KMS-11 (cell line): ENCODE measurements at regions not wholly inside any gene's neighbourhood (a gene's known extent, or its start where the extent isn't known, plus 50 kb on each side); places are given as distances from the start of the nearest gene placed in this dataset.

Source experiments
- H2AFZ ChIP-seq: fragments of 200-600 bp; sonication (generic); 2 replicates; pipeline ENCODE4 v1.6.1; 2016; ENCODE audit warnings: antibody characterized with exemption, mixed run types, low read depth
- H3K27ac ChIP-seq: fragments of 200-600 bp; sonication (generic); 2 replicates; pipeline ENCODE4 v1.6.1; 2016; ENCODE audit warnings: mild to moderate bottlenecking, mixed run types
- H3K27me3 ChIP-seq: fragments of 200-600 bp; sonication (generic); 2 replicates; pipeline ENCODE4 v1.6.1; 2017; ENCODE audit warnings: mild to moderate bottlenecking, low read depth, mixed run types, moderate library complexity; ENCODE audit not compliant: insufficient read depth
- H3K36me3 ChIP-seq: fragments of 200-600 bp; sonication (generic); 2 replicates; pipeline ENCODE4 v1.6.1; 2017; ENCODE audit warnings: mild to moderate bottlenecking, mixed run types; ENCODE audit not compliant: insufficient read depth
- H3K4me1 ChIP-seq: fragments of 200-600 bp; sonication (generic); 2 replicates; pipeline ENCODE4 v1.6.1; 2016; ENCODE audit warnings: mild to moderate bottlenecking, low read depth, mixed run types; ENCODE audit not compliant: poor library complexity, severe bottlenecking
- H3K4me2 ChIP-seq: fragments of 200-600 bp; sonication (generic); 2 replicates; pipeline ENCODE4 v1.7.0; 2016; ENCODE audit warnings: mild to moderate bottlenecking, mixed run types
- H3K4me3 ChIP-seq: fragments of 200-600 bp; sonication (generic); IDR thresholded peaks from 2 replicates; pipeline ENCODE4 v1.6.1; 2017; ENCODE audit warnings: low read depth, low read length, mixed read lengths; ENCODE audit not compliant: insufficient read depth
- H3K79me2 ChIP-seq: fragments of 200-600 bp; sonication (generic); 2 replicates; pipeline ENCODE4 v1.6.1; 2016; ENCODE audit warnings: low read depth, mixed run types; ENCODE audit not compliant: insufficient read depth
- H3K9ac ChIP-seq: fragments of 200-600 bp; sonication (generic); 2 replicates; pipeline ENCODE4 v1.6.1; 2016; ENCODE audit warnings: mild to moderate bottlenecking, mixed run types
- H4K20me1 ChIP-seq: fragments of 200-600 bp; sonication (generic); 2 replicates; pipeline ENCODE4 v1.6.1; 2016; ENCODE audit warnings: mild to moderate bottlenecking, mixed run types; ENCODE audit not compliant: insufficient read depth
- CTCF ChIP-seq: fragments of 200-600 bp; sonication (generic); conservative IDR thresholded peaks from 2 replicates; pipeline ENCODE4 v1.6.1; 2017; ENCODE audit warnings: low read depth, mild to moderate bottlenecking, antibody characterized with exemption, low read length, moderate library complexity, mixed read lengths

DNA sequence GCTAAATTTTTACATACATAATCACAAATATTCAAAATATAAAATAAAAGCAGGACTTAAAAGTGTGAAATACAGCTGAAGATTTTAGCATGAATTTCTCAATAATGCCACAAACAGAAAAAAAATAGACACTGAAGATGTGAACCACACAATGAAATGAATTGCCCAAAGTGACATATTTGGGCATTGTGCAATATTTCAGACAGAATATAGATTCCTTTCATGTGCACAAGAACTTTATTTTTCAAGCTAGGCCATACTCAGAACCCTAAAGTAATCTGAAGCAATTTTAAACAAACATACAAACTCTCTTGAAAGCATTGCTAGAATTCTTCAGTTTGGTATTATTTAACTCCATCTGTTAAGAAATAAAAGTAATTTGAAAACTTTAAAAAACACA is 764.1 kb downstream of the STIM2 start:
- H3K27me3 ChIP-seq, result no peaks in the 10 kb centered on the region
- H3K9ac ChIP-seq, result no peak overlapping the region
- H4K20me1 ChIP-seq, result no peaks in the 10 kb centered on the region
- no peak overlapping the region for H3K27ac ChIP-seq
- no peak overlapping the region for H2AFZ ChIP-seq
- no peaks in the 10 kb centered on the region for H3K36me3 ChIP-seq
- no peak overlapping the region for H3K4me2 ChIP-seq
- no peak for TF ChIP-seq CTCF
- H3K4me1 ChIP-seq, result no peaks in the 10 kb centered on the region
- no peaks in the 10 kb centered on the region for H3K79me2 ChIP-seq
- no peak overlapping the region for H3K4me3 ChIP-seq

- H3K27ac ChIP-seq, result no peak overlapping the region
- H2AFZ ChIP-seq, result no peak overlapping the region
- TF ChIP-seq CTCF, result no peak
- no peaks in the 10 kb centered on the region for H4K20me1 ChIP-seq
- no peaks in the 10 kb centered on the region for H3K4me1 ChIP-seq
- no peaks in the 10 kb centered on the region for H3K36me3 ChIP-seq
- no peak overlapping the region for H3K4me3 ChIP-seq
- no peaks in the 10 kb centered on the region for H3K79me2 ChIP-seq
- H3K4me2 ChIP-seq, result no peak overlapping the region
- H3K27me3 ChIP-seq, result no peaks in the 10 kb centered on the region
- H3K9ac ChIP-seq, result no peak overlapping the region
Measured at GRCh38 chr4:27628609-27629008, 768.0 kb downstream of the STIM2 start.

DNA sequence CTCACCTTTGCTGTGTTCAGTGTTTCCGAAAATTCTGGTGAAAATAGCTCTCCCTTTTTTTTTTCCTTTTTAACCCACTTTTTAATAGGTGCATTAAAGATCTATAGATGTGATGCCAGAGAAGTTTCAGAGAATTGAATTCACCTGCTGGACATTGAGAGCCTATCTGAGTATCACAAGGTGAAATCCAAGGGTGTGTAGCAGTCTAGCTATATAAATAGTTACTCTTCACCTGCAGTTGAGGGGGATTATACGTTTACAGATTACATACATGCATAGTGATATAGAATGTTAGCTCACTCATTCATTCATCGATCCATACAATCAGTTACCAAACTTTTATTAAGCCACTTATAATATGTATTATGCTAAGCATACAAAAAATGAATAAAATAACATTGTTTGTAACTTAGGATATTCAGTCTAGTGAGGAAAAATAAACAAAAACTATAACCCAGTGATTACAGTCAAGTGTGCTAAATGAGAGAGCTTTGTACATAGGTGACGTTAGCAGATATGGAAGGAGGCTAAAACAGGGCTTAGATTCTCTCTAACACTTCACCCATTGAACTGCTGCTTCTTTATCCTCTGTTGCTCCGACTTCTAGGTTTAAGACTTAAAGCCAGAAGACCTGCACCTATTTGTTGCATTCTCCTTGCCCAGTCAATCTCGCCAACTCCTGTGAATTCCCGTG is 769.0 kb downstream of the STIM2 start:
- H3K27ac ChIP-seq, result no peak overlapping the region

DNA sequence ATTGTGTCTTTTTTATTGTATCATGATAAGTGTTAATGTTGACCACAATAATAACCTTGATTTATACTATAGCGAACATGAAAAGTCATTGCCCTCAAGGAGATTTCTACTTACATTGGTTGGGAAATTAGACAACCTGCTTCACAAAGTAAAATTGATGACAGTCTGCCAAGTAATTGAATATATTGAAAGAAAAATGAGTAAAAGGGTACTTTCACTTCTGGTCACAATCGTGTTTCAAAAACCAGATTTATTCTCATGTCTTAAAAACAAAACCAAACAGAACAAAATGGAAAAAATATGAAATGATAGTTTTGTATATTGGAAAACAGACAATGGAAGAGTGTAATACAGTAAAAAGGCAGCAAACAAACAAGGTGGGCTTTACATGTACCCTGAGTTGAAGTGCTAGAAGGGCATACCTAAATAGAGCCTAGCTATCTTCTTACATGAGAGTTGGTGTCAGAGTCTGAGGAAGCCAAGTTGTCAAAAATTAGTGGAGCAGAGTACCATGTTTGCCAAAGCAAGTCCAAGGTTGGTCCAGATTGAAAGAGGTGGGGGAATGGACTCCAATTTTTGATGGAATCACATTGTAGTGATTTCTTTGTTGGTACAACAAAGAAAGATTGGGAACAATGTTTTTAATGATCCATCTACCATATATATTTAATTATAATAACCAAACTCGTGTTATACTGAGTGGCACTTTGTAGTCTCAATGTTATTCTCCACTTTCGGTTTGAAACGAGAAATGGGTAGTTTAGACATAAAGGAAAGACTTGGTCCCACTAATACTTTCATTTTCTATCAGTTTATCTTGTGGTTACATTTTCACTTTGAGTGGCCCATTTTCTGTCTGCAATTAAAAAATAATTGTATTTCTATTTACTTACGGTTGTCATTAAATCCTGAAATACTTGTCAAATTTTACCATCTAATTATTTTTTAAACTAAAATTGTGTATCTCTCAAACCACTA is 775.6 kb downstream of the STIM2 start:
- no peaks in the 10 kb centered on the region for H3K36me3 ChIP-seq
- H2AFZ ChIP-seq, result no peak overlapping the region
- H3K79me2 ChIP-seq, result no peaks in the 10 kb centered on the region
- H4K20me1 ChIP-seq, result no peaks in the 10 kb centered on the region
- no peak overlapping the region for H3K4me2 ChIP-seq
- no peaks in the 10 kb centered on the region for H3K27me3 ChIP-seq
- H3K9ac ChIP-seq, result no peak overlapping the region
- no peaks in the 10 kb centered on the region for H3K4me1 ChIP-seq
- no peak for TF ChIP-seq CTCF
- H3K27ac ChIP-seq, result no peak overlapping the region
- no peak overlapping the region for H3K4me3 ChIP-seq

More for the DNA sequence above, 769.0 kb downstream of the STIM2 start:
- Histone ChIP-seq H3K4me2 (no peak overlapping the region), H3K9ac (no peak overlapping the region), H3K36me3 (no peaks in the 10 kb centered on the region), H2AFZ (no peak overlapping the region), H3K27me3 (no peaks in the 10 kb centered on the region), H3K4me1 (no peaks in the 10 kb centered on the region), H3K79me2 (no peaks in the 10 kb centered on the region), H4K20me1 (no peaks in the 10 kb centered on the region), H3K4me3 (no peak overlapping the region)
- TF ChIP-seq CTCF, result no peak
